ENCODE measurements at regions not wholly inside any gene's neighbourhood (a gene's known extent, or its start where the extent isn't known, plus 50 kb on each side); places are given as distances from the start of the nearest gene placed in this dataset.

- TF ChIP-seq RFX5 (IDR thresholded peaks at IDR 0.05; ENCODE audit: low read length) (no peak), RAD21 (IDR thresholded peaks at IDR 0.05; ENCODE audit: low read length) (no peak), MXI1 (IDR thresholded peaks at IDR 0.05; ENCODE audit: low read depth, low read length) (no peak), MAX (IDR thresholded peaks at IDR 0.05; ENCODE audit: low read depth) (peak; percentile 29; the same call in 1 of the 2 replicates), GABPA (IDR thresholded peaks at IDR 0.05; ENCODE audit: low read depth) (no peak), TAF1 (IDR thresholded peaks at IDR 0.05; ENCODE audit: borderline replicate concordance, low read depth, low read length) (peak; percentile 25; the same call in 1 of the 2 replicates), SIN3A (IDR thresholded peaks at IDR 0.05; ENCODE audit: borderline replicate concordance, low read depth, low read length) (0 out of 2 replicates have a peak, but pooled peaks have one; percentile 54), GATA2 (CRISPR knock-in tag; IDR thresholded peaks at IDR 0.05) (no peak), EZH2phosphoT487 (IDR thresholded peaks at IDR 0.05; ENCODE audit: borderline replicate concordance, low read depth) (no peak)
Observed at GRCh38 chr12:68497702-68498101, 113.0 kb upstream of the RAP1B start (continued).

GRCh38 chr12:68498736-68499135 lies 112.0 kb upstream of the RAP1B start:
- no peaks in the 10 kb centered on the region for H4K20me1 ChIP-seq (ENCODE audit: insufficient read depth)
- H3K4me1 ChIP-seq (ENCODE audit: control insufficient read depth in 1 of 2, insufficient read depth in 2 of 2, low read depth in 1 of 2, low read length in 1 of 2), result peaks cover 0 to 8% of the 10 kb centered on the region in 2 experiments; a peak in 1 of 4 replicates
- POLR2A ChIA-PET, result no interaction called here
- H3K9ac ChIP-seq, result no peak overlapping the region
- DNase-seq, result no peak
- no peaks in the 10 kb centered on the region for H3K36me3 ChIP-seq (replicated peaks in 1 of 2; ENCODE audit: control insufficient read depth in 1 of 2, insufficient read depth in 2 of 2, low read length in 1 of 2)
- H3K9me2 ChIP-seq, result no peaks in the 10 kb centered on the region
- H3K27ac ChIP-seq (ENCODE audit: low read depth in 2 of 2, low read length in 1 of 2), result no peak overlapping the region; a peak in 1 of 4 replicates
- H3K9me3 ChIP-seq, result no peaks in the 10 kb centered on the region
- peaks cover 4% of the 10 kb centered on the region for H3F3A ChIP-seq (replicated peaks; ENCODE audit: insufficient read depth)
- no peak overlapping the region for H3K4me2 ChIP-seq
- no peak overlapping the region for H3K4me3 ChIP-seq (ENCODE audit: low read depth in 2 of 2, low read length in 1 of 2)
- WGBS (ENCODE audit: low lambda C conversion rate), result 83% methylated on average over 4 of the region's 4 CpGs
- CTCF ChIA-PET, result interaction anchor here (1.1 kb wide), 1 partner anchor 276 kb away, joined by 3 read pairs; no protein-coding TSS in a partner anchor
- TF ChIP-seq EP300 (IDR thresholded peaks at IDR 0.05; ENCODE audit: borderline replicate concordance in 1 of 2, low read depth in 1 of 2, low read length in 1 of 2) (no peak), GATA2 (CRISPR knock-in tag; IDR thresholded peaks at IDR 0.05) (no peak), MEF2A (IDR thresholded peaks at IDR 0.05; ENCODE audit: borderline replicate concordance, low read depth) (no peak), JUND (IDR thresholded peaks at IDR 0.05) (no peak), USF2 (IDR thresholded peaks at IDR 0.05; ENCODE audit: borderline replicate concordance, low read depth, low read length) (no peak), RAD21 (IDR thresholded peaks at IDR 0.05; ENCODE audit: low read length) (no peak), POLR2AphosphoS5 (IDR thresholded peaks at IDR 0.05; ENCODE audit: low read depth, low read length) (no peak), SMC3 (IDR thresholded peaks at IDR 0.05; ENCODE audit: low read depth, low read length) (no peak), RCOR1 (IDR thresholded peaks at IDR 0.05; ENCODE audit: low read length) (no peak), ZBTB33 (IDR thresholded peaks at IDR 0.05; ENCODE audit: borderline replicate concordance, low read depth) (no peak), IRF3 (IDR thresholded peaks at IDR 0.05; ENCODE audit: low read depth, low read length) (no peak)
- no peak overlapping the region for H2AFZ ChIP-seq (ENCODE audit: low read depth)
- H3K27me3 ChIP-seq (ENCODE audit: insufficient read depth), result no peaks in the 10 kb centered on the region
- no peaks in the 10 kb centered on the region for H3K79me2 ChIP-seq (ENCODE audit: insufficient read depth)
